OCI-LY7 (cell line): ENCODE measurements at regions not wholly inside any gene's neighbourhood (a gene's known extent, or its start where the extent isn't known, plus 50 kb on each side); places are given as distances from the start of the nearest gene placed in this dataset.

Experiments used
- BruUV-seq: library from RNA; stranded (reverse); fragments of 400-500 nt; replicated peaks from 2 replicates; lab custom pipeline; 2021; lab: Mats Ljungman, UMichigan
- CTCF ChIA-PET: fragments of 300-600 bp; sonication (Branson Sonifier 250); formaldehyde crosslinking; loops from one replicate; lab custom pipeline; 2022; ENCODE audit warnings: antibody characterized with exemption; ENCODE audit not compliant: unreplicated experiment; lab: Charles Lee
- POLR2A ChIA-PET: fragments of 300-600 bp; sonication (Branson Sonifier 250); formaldehyde crosslinking; loops from one replicate; lab custom pipeline; 2022; ENCODE audit warnings: antibody characterized with exemption; lab: Charles Lee
- DNase-seq: peaks from one replicate; pipeline ENCODE4 v3.0.0-alpha.2; 2015; ENCODE audit warnings: low spot score
- H2AFZ ChIP-seq: fragments of 200-600 bp; sonication (generic), shearing (Covaris generic); 2 replicates; pipeline ENCODE4 v1.6.1; 2014; ENCODE audit warnings: mild to moderate bottlenecking, antibody characterized with exemption, low read length, moderate library complexity
- H3K27ac ChIP-seq: fragments of 200-600 bp; sonication (generic); 2 replicates; pipeline ENCODE4 v1.5.1; 2014; ENCODE audit warnings: mixed run types, low read depth, mild to moderate bottlenecking, moderate library complexity, low read length, inconsistent platforms; ENCODE audit not compliant: poor library complexity, severe bottlenecking
- H3K36me3 ChIP-seq: fragments of 200-600 bp; sonication (generic); 2 replicates; pipeline ENCODE4 v1.6.1; 2014; ENCODE audit warnings: mild to moderate bottlenecking, antibody characterized with exemption, low read length, moderate library complexity, mixed read lengths; ENCODE audit not compliant: insufficient read depth
- H3K4me1 ChIP-seq: fragments of 200-600 bp; sonication (generic); 2 replicates; pipeline ENCODE4 v1.5.1; 2014; ENCODE audit warnings: mild to moderate bottlenecking, low read length; ENCODE audit not compliant: insufficient read depth, poor library complexity, severe bottlenecking
- H3K4me2 ChIP-seq: fragments of 200-600 bp; sonication (generic); 2 replicates; pipeline ENCODE4 v1.6.1; 2014; ENCODE audit warnings: mild to moderate bottlenecking, low read length
- H3K4me3 ChIP-seq: fragments of 200-600 bp; sonication (generic); 2 replicates; pipeline ENCODE4 v1.5.1; 2014; ENCODE audit warnings: mild to moderate bottlenecking, low read depth, low read length; ENCODE audit not compliant: poor library complexity, severe bottlenecking
- H3K79me2 ChIP-seq: fragments of 200-600 bp; sonication (generic); 2 replicates; pipeline ENCODE4 v1.6.1; 2016; ENCODE audit warnings: low read depth, mild to moderate bottlenecking, low read length, moderate library complexity, mixed read lengths; ENCODE audit not compliant: insufficient read depth
- H3K9me2 ChIP-seq: fragments of 200-600 bp; sonication (generic); 2 replicates; pipeline ENCODE4 v1.6.1; 2016; ENCODE audit warnings: mild to moderate bottlenecking, low read length, mixed read lengths; ENCODE audit not compliant: insufficient read depth
- H3K9me3 ChIP-seq: fragments of 200-600 bp; sonication (generic); 2 replicates; pipeline ENCODE4 v1.6.1; 2014; ENCODE audit warnings: mild to moderate bottlenecking, mixed run types, low read length, mixed read lengths
- H4K20me1 ChIP-seq: fragments of 200-600 bp; sonication (generic); 2 replicates; pipeline ENCODE4 v1.6.1; 2014; ENCODE audit warnings: mild to moderate bottlenecking, antibody characterized with exemption, low read length, moderate library complexity, mixed read lengths; ENCODE audit not compliant: insufficient read depth
- EZH2phosphoT487 ChIP-seq: fragments of 200-600 bp; sonication (generic); IDR thresholded peaks from 2 replicates; pipeline ENCODE4 v1.6.1; 2018; ENCODE audit warnings: low read depth, borderline replicate concordance, mild to moderate bottlenecking, mixed run types, antibody characterized with exemption, low read length, moderate library complexity, mixed read lengths
- intact Hi-C: fragments of 100-400 bp; cut with micrococcal nuclease; formaldehyde crosslinking; loops from one replicate; pipeline ENCODE4 v1.10.0; 2022; ENCODE audit not compliant: unreplicated experiment
- TF ChIP-seq, protein P1 (sequence below): fragments of 200-600 bp; sonication (generic); conservative IDR thresholded peaks from 2 replicates; pipeline ENCODE4 v1.5.1; 2014; ENCODE audit warnings: mild to moderate bottlenecking, antibody characterized with exemption, low read length, moderate library complexity, mixed read lengths

DNA sequence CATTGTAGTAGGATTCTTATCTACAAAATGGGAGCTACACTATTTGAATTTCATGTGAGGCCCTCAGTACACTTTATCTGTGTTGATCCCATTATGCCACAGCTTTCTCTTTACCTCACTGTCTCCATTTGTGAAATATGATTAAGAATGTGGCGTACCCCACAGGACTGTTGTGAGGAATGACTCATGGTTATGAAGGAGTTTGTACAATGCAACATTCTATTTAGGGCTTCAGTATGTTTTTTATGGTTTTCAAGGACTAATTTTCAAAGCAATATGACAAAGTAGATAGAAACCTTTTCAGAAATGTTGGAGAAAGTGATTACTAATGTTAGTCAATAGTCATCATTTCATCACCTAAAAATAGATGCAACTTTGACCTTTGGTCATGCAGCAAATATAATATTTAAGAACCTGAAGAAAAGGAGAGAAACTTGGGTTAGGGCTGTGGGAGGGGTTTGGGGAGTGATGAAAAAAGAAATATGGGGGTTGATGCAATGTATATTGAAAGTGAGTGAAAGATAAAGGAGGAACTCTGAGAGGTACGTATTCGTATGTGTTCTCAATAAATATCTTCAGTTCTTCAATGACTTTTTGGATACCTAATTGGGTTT, 53.7 kb upstream of the PIP5K1B start:
- H3K9me2 ChIP-seq, result no peaks in the 10 kb centered on the region
- no peak overlapping the region for H2AFZ ChIP-seq
- H3K4me1 ChIP-seq, result peaks cover 12% of the 10 kb centered on the region
- no peak for TF ChIP-seq EZH2phosphoT487
- TF ChIP-seq, protein P1, sequence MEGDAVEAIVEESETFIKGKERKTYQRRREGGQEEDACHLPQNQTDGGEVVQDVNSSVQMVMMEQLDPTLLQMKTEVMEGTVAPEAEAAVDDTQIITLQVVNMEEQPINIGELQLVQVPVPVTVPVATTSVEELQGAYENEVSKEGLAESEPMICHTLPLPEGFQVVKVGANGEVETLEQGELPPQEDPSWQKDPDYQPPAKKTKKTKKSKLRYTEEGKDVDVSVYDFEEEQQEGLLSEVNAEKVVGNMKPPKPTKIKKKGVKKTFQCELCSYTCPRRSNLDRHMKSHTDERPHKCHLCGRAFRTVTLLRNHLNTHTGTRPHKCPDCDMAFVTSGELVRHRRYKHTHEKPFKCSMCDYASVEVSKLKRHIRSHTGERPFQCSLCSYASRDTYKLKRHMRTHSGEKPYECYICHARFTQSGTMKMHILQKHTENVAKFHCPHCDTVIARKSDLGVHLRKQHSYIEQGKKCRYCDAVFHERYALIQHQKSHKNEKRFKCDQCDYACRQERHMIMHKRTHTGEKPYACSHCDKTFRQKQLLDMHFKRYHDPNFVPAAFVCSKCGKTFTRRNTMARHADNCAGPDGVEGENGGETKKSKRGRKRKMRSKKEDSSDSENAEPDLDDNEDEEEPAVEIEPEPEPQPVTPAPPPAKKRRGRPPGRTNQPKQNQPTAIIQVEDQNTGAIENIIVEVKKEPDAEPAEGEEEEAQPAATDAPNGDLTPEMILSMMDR, result no peak
- no peak overlapping the region for H3K27ac ChIP-seq
- H3K36me3 ChIP-seq, result no peaks in the 10 kb centered on the region
- intact Hi-C loops, result no loop called here
- no TSS peak for BruUV-seq
- no peaks in the 10 kb centered on the region for H3K9me3 ChIP-seq
- DNase-seq, result no peak
- H3K4me3 ChIP-seq, result no peak overlapping the region
- H3K4me2 ChIP-seq, result no peak overlapping the region
- no peaks in the 10 kb centered on the region for H3K79me2 ChIP-seq
- POLR2A ChIA-PET, result interaction anchor here (0.8 to 2.1 kb wide), 6 partner anchors 8 to 30 kb away, joined by 3 to 5 read pairs (median 3); no protein-coding TSS in a partner anchor
- H4K20me1 ChIP-seq, result no peaks in the 10 kb centered on the region
- CTCF ChIA-PET, result no interaction called here

DNA sequence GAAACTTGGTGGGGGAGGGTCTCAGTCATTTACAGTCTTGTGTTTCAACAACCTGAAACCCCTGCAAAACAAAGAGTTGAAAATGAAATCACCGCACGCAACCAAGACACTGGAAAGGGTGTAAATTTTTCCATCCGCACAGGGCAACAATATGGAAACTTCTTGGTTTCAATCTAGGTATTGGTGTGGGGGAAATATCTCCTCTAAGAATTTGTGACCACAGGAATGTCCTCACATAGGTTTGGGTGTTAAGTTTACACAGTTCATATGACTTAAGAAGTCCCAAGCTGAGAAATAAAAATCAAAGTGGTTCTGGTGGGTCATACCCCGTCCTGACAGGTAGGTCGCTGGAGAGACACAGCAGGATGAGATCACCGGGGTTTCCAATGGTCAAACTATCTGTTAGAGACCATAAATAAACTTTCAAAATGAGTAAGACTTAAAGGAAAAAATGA, 51.9 kb upstream of the PIP5K1B start:
- ChIA-PET POLR2A (interaction anchor here (0.7 to 0.9 kb wide), 3 partner anchors 10 to 59 kb away, joined by 3 read pairs; no protein-coding TSS in a partner anchor), CTCF (no interaction called here)
- Histone ChIP-seq H4K20me1 (no peaks in the 10 kb centered on the region), H3K27ac (no peak overlapping the region), H3K9me3 (no peaks in the 10 kb centered on the region), H3K4me3 (no peak overlapping the region), H3K79me2 (no peaks in the 10 kb centered on the region), H3K36me3 (no peaks in the 10 kb centered on the region), H2AFZ (peak overlapping the region; percentile 58), H3K4me2 (no peak overlapping the region), H3K4me1 (peaks cover 12% of the 10 kb centered on the region), H3K9me2 (no peaks in the 10 kb centered on the region)
- TF ChIP-seq, protein P1, result no peak
- TF ChIP-seq EZH2phosphoT487, result no peak
- intact Hi-C loops, result no loop called here
- DNase-seq, result no peak
- BruUV-seq, result no TSS peak

- Histone ChIP-seq H3K9me3 (no peaks in the 10 kb centered on the region), H2AFZ (peak overlapping the region; percentile 0; the same call in 1 of the 2 replicates), H3K4me3 (no peak overlapping the region), H3K4me2 (no peak overlapping the region), H3K27ac (no peak overlapping the region), H3K36me3 (no peaks in the 10 kb centered on the region), H3K9me2 (no peaks in the 10 kb centered on the region), H3K4me1 (peaks cover 3% of the 10 kb centered on the region), H4K20me1 (no peaks in the 10 kb centered on the region), H3K79me2 (no peaks in the 10 kb centered on the region)
- CTCF ChIA-PET, result no interaction called here
- BruUV-seq, result no TSS peak
- intact Hi-C loops, result no loop called here
- POLR2A ChIA-PET, result interaction anchor here (1.1 kb wide), 2 partner anchors 10 to 47 kb away, joined by 3 to 4 read pairs; no protein-coding TSS in a partner anchor
- no peak for TF ChIP-seq EZH2phosphoT487
- TF ChIP-seq, protein P1, result no peak
- no peak for DNase-seq
Observed at GRCh38 chr9:68654075-68654474, 51.0 kb upstream of the PIP5K1B start.
